ENCODE measurements at regions not wholly inside any gene's neighbourhood (a gene's known extent, or its start where the extent isn't known, plus 50 kb on each side); places are given as distances from the start of the nearest gene placed in this dataset.

- TF ChIP-seq GATA2 (IDR thresholded peaks at IDR 0.05; ENCODE audit: low read depth, low read length) = no peak
- TF ChIP-seq GATA3 (IDR thresholded peaks at IDR 0.05; ENCODE audit: low read depth, low read length) = no peak
Measured at GRCh38 chr2:196546151-196546919, 93.2 kb upstream of the CCDC150 start.

All from SH-SY5Y (cell line).